ENCODE measurements at regions not wholly inside any gene's neighbourhood (a gene's known extent, or its start where the extent isn't known, plus 50 kb on each side); places are given as distances from the start of the nearest gene placed in this dataset.

GRCh38 chr7:91811236-91811635 lies 69.3 kb downstream of the MTERF1 start:
- no peak overlapping the region for H3K4me3 ChIP-seq (ENCODE audit: low read depth, low read length)
- TF ChIP-seq CTCF (IDR thresholded peaks at IDR 0.05; ENCODE audit: insufficient read depth, low read depth, low read length, missing control alignments): no peak
- DNase-seq (ENCODE audit: low read depth): no peak

- no peak for TF ChIP-seq CTCF (IDR thresholded peaks at IDR 0.05; ENCODE audit: insufficient read depth, low read depth, low read length, missing control alignments)
- no peak for DNase-seq (ENCODE audit: low read depth)
- H3K4me3 ChIP-seq (ENCODE audit: low read depth, low read length): no peak overlapping the region
These were observed 68.9 kb downstream of the MTERF1 start for GRCh38 chr7:91811641-91812040.

GRCh38 chr7:91812388-91812787 lies 68.1 kb downstream of the MTERF1 start:
- DNase-seq (ENCODE audit: low read depth): no peak
- H3K4me3 ChIP-seq (ENCODE audit: low read depth, low read length): no peak overlapping the region
- no peak for TF ChIP-seq CTCF (IDR thresholded peaks at IDR 0.05; ENCODE audit: insufficient read depth, low read depth, low read length, missing control alignments)

GRCh38 chr7:91814189-91814588 lies 66.3 kb downstream of the MTERF1 start:
- no peak overlapping the region for H3K4me3 ChIP-seq (ENCODE audit: low read depth, low read length)
- peak; percentile 33 for DNase-seq (ENCODE audit: low read depth)
- no peak for TF ChIP-seq CTCF (IDR thresholded peaks at IDR 0.05; ENCODE audit: insufficient read depth, low read depth, low read length, missing control alignments)
